ENCODE measurements at regions not wholly inside any gene's neighbourhood (a gene's known extent, or its start where the extent isn't known, plus 50 kb on each side); places are given as distances from the start of the nearest gene placed in this dataset.
"Not testable (repeated sequence)": the region's sequence is repeated elsewhere in the genome, so short reads cannot be mapped to it uniquely, and the experiment has no call there.

DNA sequence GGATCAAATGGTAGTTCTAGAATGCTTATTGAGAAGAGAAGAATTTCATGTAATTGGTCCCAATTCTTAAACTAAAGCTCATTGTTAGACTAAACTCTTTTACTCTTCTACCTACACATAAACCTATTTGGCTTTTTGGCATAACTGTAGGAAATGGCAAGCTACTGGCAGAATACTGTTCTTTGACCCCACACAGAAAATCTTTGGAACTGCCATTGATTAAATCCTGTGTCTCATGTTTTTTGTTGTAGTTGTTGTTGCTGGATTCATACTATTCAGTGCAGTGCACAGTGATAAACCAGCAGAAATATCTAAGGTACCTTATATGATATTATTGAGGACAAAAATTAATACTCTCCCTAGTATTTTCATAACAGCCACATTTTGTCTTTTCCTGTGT lies 242.1 kb upstream of the SGK1 start:
- DNase-seq (ENCODE audit: low read depth) = no peak

DNA sequence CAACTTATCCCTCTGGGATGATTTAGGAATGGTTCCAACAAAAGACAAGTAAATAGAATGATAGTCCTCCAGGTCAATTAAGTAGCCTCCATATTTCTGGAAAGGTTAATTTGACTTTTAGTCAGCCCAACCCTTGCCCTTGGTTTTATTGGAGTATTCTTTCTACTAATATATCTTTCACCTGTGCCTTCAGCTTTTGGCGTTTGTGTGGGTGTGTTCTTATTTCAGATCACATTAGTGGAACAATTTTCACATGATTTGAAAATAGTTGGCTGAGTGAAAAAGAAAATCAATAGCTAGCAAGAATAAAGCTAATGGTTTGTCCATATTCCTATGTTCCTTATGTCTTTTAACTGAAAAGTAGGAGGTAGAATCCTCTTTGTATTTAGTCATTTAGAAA lies 239.6 kb upstream of the SGK1 start:
- DNase-seq (ENCODE audit: low read depth) = no peak

DNA sequence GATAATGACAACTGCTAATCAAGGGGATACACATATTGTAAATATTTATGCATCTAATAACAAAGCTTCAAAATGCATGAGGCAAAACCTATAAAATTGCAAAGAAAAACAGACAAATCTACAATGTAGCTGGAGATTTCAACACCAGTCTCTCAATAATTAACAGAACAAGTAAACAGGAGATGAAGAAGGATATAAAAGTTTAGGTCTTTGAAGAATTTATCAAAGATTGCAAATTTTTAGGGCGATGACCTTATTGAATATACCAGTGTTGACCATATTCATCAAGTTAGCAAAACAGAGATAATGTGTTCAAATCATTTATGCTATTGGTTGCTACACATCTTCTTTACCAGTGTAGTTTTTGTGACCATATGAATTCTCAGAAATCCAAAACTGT lies 237.8 kb upstream of the SGK1 start:
- DNase-seq (ENCODE audit: low read depth) = no peak

DNA sequence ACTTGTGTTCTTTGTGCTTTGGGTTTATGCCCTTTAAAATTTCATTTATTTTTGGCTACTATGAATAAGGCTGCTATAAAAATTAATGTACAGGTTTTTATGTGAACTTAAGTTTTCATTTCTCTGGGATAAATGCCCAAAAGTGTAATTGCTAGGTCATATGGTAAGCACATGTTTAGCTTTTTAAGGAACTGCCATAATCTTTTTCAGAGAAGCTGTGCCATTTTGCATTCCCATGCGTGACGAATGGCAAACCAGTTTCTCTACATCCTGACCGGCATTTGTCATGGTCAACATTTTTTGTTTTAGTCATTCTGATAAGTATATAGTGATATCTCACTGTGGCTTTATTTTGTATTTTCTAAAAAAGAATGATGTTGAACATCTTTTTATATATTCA lies 236.0 kb upstream of the SGK1 start:
- no peak for DNase-seq (ENCODE audit: low read depth)

DNA sequence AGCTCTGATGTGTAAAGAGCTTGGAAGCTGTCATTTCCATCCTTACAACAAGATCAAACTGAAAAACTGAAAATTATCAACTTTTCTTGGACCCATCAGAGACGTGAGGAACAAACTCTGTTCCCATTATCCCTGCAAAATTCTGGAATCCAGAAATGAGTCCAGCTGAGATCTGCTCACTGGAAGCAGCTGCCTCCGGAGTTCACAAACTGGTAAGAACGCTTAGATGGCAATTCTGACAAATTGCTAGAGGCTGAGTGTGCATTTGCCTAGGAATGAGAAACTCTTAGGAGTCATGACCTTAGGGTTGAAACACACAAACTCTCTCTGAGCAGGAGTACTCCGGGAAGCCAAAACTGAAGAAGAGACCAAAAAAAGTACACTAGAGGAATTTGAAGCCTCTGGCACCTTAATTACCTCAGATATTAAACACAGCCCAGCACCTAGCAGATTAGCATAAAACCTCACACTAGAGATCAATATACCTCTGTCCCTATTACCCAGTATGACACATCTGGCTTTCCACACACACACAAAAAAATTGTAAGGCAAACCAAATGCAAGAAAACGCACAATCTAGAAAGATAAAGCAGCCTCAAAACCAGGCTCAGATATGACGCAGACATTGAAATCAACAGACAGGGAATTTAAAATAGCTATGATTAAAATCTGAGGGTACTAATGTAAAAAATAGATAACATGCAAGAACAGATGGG lies 233.5 kb upstream of the SGK1 start:
- no peak for DNase-seq (ENCODE audit: low read depth)

DNA sequence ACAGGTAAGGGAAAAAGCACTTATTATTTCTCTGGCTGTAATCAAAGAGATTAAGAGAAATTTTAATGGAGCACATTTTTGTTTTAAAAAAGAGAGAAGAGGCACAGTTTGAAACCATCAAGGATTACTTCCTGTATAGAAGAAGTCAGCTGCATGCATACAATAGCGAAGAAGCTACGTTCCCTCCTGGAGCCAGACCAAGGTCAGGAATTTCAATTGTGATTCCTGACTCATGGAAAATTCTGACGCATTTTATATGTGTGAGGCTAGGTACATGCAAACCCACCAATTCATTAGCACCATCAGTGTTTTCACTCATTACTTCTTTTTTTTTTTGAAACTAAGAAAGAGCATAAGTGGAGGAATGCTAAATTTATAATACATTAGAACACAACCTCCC lies 232.7 kb upstream of the SGK1 start:
- no peak for DNase-seq (ENCODE audit: low read depth)

DNA sequence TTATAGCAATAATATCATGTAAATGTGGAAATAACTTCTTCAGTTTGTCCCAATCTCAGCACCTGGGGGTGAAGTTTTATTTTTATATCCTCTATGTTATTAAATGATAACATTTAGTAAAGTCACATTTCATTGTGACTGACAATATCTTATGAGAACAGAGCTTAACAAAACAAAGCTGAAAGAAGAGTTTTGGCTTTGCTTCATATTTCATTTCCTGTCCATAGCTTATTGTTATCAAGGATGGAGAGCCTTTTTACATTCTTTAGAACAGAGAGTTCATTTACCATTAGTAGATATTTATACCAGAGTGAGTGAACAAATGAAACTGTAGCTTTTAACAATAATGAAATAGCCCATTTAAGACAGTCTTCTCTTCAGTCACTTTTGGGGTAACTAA lies 231.9 kb upstream of the SGK1 start:
- no peak for DNase-seq (ENCODE audit: low read depth)

DNA sequence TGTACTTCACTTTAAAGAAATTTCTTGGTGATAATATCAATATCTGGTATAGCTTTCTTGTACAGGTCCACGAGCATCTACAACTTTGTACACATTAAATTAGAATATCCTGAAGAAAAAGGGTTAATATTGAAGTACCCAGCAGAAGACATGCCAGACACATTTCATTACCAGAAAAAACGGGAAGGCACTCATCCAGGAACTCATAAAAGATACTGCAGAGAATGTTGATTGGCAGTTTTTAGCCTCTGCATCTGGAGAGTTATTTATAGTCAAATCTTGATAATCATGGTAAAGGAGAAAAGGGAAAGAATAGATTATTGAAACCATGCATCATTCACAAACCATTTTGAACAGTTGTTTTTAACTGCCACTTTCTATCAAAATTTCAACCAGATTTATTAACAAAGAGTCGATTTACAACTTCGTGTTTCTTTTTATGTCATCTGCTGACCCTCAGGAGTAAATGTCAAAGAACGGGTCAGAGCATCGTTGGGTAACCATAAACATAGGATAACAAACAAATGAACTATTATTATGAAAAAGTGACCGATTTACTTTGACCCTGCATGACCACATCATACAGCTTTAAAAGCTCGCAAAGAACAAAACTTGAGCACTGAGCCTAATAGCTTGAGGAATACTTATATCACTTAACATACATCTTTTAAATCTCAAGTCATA lies 229.2 kb upstream of the SGK1 start:
- DNase-seq (ENCODE audit: low read depth) = no peak

DNA sequence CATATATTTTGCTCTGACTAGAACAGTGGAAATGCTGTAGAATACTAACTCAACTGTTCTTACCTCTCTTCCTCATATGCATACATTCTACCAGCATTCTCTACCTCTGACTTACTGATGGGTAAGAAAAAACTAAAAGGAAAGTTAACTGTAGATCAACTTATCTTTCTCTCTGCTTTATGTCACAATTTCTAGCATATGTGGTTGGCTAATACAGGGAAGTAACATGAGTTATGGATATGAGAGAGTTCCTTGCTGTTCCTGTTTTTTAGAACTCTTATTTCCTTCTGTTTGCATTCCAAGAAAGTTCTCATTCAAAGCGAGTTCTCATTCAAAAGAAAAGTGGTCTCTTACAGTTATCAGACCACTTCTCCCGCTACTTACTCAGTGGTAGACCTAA lies 226.8 kb upstream of the SGK1 start:
- DNase-seq (ENCODE audit: low read depth) = no peak

DNA sequence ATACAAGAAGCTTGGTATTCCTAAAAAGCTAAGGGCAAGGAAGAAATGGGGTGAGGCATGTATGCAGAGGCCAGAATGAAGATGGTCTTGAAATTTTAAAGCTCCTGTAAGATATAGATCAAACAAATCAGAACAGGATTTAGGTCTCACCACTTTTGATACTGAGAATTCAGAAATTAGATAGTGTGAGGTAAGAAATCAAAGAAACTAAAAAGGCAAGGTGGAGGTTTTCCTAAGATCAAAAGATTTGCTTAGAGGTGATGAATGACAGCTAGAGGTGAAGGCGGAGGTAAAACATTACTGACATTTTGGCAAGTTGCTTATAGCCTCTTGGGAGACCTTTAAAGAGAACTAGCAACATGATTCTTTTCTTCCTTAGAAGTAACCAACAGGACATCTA lies 225.2 kb upstream of the SGK1 start:
- no peak for DNase-seq (ENCODE audit: low read depth)

DNA sequence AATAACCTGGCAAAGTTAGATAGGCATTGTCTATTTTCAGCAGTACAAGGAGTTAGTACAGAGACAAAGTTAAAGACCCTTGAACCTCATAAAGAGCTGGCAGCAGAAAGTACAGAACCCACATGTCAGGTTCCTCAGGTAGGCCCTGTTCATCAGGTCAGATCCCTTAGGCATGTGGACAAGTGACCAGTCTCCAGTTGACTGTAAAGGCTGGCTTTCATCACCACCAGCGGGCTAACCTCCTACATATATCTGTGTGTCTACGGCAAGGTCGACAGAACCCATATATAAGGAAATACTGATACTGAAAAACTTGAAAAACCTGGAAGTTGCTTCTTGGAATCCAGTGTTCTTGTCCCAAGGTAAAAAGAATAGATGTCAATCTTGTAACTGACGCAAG lies 223.1 kb upstream of the SGK1 start:
- DNase-seq (ENCODE audit: low read depth) = no peak

DNA sequence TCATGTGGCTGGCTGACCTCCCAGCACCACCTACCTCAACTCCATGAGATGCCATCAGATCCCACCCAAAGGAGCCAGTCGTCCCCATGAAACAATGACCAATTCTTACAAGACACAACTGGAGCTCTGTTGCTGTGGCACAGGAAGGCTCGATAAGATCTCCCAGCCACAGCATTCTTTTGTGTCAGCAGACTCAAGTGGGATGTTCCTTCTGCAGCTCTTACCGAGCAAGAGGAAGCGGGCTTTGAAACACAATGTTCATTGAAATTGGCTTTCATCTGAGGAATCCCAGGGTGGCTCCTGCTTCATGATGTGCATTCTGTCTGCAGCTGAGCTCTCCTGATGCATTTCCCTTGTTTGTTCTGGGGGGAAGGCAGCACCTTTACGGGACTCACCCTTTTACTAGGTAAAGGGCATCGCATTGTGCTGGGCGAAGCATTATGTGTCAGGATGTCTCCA lies 222.0 kb upstream of the SGK1 start:
- DNase-seq (ENCODE audit: low read depth) = no peak

DNA sequence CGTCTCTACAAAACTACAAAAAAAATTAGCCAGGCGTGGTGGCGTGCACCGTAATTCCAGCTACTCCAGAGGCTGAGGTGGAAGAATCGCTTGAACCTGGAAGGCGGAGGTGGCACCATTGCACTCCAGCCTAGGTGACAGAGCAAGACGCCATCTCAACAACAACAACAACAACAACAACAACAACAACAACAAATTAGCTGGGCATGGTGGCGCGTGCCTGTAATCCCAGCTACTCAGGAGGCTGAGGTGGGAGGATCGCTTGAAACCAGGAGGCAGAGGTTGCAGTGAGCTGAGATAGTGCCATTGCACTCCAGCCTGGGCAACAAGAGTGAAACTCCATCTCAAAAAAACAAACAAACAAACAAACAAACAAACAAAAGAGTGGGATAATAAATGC lies 219.9 kb upstream of the SGK1 start:
- DNase-seq (ENCODE audit: low read depth) = not testable (repeated sequence)

DNA sequence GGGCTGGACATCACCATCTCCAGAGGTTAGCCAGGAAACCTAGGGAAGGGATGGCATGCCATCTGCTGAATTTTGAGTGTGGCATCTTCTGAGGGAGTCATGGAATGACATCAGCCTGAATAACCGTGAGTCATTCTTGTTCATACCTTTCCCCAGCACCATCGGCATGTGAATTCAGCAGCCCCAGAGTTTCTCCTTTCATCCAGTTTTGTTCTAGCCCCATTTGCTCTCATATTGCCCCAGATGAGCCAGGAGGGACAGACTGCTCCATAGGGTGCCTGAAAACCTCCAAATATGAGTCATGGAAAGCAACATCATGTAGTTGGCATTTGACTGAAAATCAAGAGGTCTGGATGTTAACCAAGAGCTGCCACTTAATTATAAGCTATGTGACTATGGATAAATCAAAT lies 219.2 kb upstream of the SGK1 start:
- no peak for DNase-seq (ENCODE audit: low read depth)

DNA sequence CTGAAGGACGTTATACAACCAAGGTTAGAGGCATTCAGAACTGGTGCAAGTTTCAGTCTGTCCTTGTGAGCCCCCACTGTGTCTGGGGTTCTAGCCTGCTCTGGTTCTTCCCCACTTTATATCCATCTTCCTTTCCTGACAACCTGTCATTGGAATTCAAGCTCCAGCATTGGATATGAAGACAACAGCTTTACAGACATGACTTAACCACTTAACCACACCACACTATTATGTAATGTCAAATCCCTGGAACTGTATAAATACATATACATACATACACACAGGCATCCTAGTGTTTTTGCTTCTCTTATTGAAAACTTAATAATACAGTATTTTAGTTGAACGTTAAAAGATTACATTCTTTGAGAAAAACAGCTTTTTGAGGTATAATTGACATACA lies 217.9 kb upstream of the SGK1 start:
- DNase-seq (ENCODE audit: low read depth) = no peak

DNA sequence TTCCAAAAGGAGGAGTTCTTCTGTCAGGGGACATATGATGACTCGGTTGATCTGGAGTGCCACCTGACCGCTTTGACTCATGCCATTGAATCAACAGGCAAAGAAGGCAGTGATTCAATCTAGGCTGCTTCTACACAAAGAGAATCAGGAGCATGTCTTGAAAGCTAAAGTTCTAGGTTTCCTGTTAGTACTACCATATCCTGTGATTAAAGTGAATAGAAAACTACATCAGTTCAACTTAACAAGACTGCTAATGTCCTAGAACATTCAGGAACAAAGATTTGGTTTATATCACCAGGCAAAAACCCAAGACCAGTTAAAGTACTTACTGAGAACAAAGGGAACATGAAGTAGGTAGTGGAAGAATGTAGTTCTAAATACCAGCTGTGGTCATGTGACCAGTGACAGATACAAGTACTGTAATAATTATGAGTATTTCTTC lies 216.8 kb upstream of the SGK1 start:
- no peak for DNase-seq (ENCODE audit: low read depth)

DNA sequence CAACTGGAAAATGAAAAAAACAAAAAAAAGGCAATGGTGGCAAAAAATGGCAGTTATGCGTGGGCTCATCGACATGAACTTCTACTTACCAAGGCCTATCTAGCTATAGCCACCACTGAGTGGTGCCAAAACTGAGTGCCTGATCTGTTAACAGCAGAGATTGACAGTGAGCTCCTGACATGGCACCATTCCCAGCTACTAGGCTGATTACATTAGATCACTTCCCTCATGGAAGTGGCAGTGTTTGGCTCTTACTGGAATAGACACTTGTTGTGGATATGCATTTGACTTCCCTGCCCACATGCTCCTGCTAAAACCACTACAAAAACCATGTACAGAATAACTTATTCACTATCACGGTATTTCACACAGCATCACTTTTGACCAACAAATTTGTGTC lies 216.1 kb upstream of the SGK1 start:
- no peak for DNase-seq (ENCODE audit: low read depth)

DNA sequence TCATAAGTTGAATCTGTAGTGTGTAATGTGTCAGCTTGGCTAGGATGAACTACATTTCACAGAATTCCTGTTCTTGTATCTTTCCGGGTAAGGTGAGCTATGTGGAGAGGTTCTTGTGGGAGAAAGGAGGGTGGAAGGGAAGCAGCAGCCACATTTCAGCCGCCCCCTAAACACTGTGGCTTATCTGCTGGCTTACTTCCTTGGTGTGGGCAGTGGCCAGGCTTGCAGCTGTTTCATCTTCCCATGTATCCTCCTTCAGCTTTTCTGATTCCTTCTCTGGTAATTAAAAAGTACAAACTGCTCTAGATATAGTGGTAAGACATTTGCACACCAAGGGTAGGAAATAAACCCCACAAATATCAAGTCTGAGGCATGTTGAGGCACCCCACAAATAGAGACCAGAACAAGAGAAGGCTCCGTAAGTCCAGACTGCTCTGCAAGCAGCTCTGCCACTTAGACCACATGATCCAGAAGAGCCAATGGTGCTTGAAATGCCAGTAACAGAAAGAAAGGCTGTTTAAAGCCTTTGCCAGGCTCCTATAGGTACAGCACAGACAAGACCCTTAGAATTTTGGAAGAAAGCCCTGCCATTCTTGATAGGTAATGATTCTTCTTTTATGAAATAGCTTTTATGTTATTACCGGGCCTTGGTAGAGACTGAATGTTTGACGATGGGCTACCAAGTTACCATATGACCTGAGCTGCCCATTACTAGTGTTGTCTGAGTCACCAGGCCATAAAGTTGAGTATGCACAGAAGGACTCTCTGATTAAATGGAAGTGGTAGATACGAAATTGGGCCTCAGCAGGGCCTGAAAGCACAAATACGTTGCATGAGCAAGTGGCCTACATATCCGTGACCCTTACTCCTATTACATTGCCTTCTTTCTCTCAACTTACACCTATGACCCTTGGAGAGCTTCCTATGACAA lies 215.0 kb upstream of the SGK1 start:
- no peak for DNase-seq (ENCODE audit: low read depth)

DNA sequence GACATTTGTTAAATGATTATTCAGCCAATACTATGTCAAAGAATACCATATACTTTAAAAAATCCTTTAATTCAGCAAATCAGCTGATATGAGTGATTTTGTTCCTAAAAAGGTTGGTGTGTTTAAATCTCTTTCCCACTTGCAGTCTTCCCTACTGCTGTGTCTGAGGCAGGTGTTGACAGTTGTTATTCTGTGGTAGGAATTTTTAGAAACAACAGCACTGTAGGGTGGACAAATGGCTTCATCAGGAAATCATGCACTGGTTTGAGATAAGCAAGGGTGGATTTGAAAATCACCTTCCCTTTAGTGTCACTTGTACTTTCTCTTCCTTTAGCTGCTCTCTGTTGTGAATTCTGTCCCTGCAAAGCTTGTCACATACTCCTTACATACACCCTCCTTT lies 213.7 kb upstream of the SGK1 start:
- no peak for DNase-seq (ENCODE audit: low read depth)

DNA sequence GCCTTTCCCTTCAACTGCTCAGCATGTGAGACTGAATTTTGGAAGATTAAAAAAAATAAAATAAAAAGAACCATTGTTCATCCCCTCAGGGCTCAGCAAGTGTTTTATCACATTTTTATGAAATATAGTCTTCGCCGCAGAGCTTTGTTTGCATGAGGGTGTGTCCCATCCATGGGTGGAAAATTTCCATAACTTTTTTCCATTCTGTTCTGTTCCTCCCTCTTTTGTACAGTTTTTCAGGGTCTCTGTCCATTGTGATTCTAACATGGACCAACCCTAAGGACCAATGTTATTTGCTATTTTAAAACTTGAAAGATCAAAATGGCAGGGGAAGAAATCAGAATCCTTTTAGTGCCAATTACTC lies 213.3 kb upstream of the SGK1 start:
- DNase-seq (ENCODE audit: low read depth) = no peak

DNA sequence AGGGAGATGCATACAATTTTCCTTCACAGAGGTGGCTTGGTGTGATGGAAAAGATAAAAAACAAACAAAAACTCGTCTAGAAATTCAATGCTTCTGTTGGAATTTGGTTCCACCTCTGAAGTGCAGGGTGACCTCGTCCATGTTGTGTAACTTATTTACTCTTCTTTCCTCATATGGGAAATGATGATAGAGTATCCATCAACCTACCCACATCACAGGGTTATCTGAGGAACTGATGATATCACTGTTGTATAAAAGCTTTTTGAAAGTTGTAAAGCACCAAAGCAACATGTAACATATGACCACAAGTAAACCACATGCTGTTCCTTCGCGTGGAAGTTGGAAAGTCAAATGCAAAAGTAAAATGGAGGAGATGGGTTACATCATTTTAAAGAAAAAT lies 212.0 kb upstream of the SGK1 start:
- no peak for DNase-seq (ENCODE audit: low read depth)

DNA sequence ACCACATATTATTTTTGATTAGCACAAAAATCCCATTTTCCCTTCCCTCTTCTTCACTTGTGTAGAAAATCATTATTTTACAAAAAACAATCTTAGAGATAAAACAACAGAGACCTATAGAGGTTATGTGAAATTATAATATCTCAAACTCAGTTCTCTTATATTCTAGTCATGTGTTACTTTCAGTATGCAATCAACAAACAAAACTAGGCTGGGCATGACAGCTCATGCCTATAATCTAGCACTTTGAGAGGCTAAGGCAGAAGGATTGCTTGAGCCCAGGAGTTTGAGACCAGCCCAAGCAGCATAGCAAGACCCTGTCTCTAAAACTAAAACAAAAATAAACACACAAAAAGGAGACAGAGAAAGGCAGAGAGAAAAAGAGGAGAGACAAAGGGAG lies 211.4 kb upstream of the SGK1 start:
- DNase-seq (ENCODE audit: low read depth) = no peak
